GM12875 (cell line): ENCODE measurements at regions not wholly inside any gene's neighbourhood (a gene's known extent, or its start where the extent isn't known, plus 50 kb on each side); places are given as distances from the start of the nearest gene placed in this dataset.
"Not testable (repeated sequence)": the region's sequence is repeated elsewhere in the genome, so short reads cannot be mapped to it uniquely, and the experiment has no call there.

Experiments used
- H3K4me3 ChIP-seq: one replicate; pipeline ENCODE4 v1.5.1; 2011; ENCODE audit warnings: low read depth, low read length, control low read depth
- TF ChIP-seq, protein P1 (sequence below): IDR thresholded peaks from 2 replicates; pipeline ENCODE4 v1.5.1; 2011; ENCODE audit warnings: low read depth, mild to moderate bottlenecking, control low read depth, inconsistent platforms, low read length, moderate library complexity, borderline replicate concordance; ENCODE audit not compliant: insufficient read depth

DNA sequence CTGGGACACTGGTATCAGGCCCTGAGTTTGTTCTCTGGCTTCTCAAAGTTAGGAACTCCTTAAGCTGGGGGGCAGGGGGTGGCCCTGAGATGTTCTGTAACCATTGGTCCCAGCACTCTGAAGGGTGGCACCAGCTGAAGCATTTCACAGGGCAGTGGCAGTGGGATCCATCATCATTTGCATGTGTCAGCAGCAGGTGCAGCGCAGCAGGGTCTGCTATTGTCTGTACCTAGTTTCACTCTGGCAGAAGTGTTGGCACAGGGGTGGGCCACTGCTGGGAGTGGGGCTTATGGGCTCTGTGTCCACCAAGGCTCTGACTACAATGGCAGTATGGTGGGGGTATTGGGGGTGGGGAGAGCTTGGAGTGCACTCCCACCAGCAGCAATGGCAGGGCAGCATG lies 460.4 kb upstream of the ZNF804A start:
- no peak overlapping the region for H3K4me3 ChIP-seq
- TF ChIP-seq, protein P1, sequence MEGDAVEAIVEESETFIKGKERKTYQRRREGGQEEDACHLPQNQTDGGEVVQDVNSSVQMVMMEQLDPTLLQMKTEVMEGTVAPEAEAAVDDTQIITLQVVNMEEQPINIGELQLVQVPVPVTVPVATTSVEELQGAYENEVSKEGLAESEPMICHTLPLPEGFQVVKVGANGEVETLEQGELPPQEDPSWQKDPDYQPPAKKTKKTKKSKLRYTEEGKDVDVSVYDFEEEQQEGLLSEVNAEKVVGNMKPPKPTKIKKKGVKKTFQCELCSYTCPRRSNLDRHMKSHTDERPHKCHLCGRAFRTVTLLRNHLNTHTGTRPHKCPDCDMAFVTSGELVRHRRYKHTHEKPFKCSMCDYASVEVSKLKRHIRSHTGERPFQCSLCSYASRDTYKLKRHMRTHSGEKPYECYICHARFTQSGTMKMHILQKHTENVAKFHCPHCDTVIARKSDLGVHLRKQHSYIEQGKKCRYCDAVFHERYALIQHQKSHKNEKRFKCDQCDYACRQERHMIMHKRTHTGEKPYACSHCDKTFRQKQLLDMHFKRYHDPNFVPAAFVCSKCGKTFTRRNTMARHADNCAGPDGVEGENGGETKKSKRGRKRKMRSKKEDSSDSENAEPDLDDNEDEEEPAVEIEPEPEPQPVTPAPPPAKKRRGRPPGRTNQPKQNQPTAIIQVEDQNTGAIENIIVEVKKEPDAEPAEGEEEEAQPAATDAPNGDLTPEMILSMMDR, result no peak

DNA sequence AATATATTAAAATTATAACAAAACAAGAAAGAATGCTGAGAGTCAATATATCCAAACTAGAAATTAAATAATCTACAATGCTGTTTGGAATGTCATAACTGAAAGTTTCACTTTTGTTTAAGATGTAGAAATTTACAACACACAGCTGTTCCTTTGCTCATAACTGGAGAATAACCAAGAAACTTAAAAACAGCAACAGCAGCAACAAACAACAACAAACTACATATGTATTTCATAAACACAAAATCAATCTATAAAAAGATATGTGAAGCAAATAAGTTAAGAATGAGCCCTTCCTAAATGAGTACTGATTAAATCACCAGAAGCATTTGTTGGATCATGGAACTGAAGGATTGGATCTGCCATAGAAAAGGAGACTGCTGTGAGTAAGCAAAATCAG lies 456.5 kb upstream of the ZNF804A start:
- no peak overlapping the region for H3K4me3 ChIP-seq
- TF ChIP-seq, protein P1, result no peak

DNA sequence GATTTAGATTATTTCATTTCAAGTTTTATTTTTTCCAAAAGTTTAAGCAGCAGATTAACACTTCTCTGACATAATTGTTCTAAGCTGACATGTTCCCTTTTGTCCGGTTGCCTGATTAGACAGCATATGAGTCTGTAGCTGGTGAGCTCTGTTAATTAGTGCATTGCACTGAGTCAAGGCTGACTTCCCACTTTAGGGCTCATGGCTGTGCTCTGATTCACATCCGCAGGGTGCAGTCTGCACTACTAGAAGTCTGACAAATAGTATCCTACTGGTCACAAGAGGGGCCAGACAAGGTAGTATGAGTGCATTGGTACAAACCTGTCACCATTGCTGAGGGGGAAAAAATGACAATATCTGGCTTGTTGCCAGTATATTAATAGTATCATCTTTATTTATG lies 443.9 kb upstream of the ZNF804A start:
- TF ChIP-seq, protein P1, result no peak

DNA sequence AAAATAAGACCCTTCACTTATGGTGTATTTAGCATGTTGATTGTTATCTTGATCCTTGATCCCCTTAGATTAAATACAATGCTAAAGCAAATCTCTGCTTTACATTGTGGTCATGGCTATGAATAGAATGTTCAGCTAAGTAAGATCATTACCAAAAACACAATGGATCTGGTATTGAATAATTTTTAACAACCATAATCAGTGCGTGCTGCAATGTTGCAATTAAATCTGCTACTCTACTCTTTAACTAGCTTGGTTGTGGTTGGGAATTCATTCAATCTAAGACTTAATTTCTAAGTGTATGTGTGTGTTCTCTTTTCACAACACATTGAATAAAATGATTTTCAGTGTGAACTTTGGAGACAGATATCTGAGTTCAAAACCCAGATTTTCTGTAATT lies 442.5 kb upstream of the ZNF804A start:
- H3K4me3 ChIP-seq, result no peak overlapping the region
- TF ChIP-seq, protein P1, result no peak

More for the DNA sequence above, 443.9 kb upstream of the ZNF804A start:
- no peak overlapping the region for H3K4me3 ChIP-seq

DNA sequence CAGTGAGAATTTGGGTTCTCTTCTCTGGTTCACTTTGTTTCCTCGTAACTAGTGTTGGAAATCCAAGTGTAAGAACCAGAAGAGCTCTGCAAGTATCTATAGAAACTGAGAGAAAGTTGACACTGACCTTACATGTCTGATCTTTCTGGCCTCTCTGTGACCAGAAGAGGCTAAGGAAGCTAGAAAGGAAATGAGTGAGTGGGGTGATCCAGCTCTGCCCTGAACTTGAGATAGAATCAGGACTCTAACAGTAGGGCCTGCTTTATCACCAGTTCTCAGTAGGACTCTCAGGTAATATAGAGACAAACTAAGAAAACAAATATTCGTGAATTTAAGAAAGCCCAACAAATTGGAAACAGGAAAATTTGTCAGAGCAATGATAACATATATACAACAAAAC lies 441.2 kb upstream of the ZNF804A start:
- no peak overlapping the region for H3K4me3 ChIP-seq
- TF ChIP-seq, protein P1, result no peak

DNA sequence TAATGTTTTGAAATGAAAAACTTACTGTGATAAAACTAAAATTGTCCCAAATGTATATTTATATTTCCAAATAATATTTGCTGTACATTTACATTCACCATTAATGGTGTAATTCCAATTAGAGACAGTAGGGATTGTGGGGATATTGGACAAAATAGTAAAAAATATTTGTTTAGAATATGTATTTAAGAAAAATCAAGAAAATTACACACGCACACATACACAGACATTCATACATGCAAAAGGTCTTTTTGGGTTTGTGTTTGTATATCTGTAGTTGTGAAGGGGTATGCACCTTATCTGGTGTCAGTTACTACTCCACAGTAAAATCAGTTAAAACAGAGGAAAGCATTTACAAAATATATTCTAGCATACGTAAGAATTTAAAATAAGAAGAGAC lies 435.9 kb upstream of the ZNF804A start:
- no peak overlapping the region for H3K4me3 ChIP-seq
- TF ChIP-seq, protein P1, result no peak

DNA sequence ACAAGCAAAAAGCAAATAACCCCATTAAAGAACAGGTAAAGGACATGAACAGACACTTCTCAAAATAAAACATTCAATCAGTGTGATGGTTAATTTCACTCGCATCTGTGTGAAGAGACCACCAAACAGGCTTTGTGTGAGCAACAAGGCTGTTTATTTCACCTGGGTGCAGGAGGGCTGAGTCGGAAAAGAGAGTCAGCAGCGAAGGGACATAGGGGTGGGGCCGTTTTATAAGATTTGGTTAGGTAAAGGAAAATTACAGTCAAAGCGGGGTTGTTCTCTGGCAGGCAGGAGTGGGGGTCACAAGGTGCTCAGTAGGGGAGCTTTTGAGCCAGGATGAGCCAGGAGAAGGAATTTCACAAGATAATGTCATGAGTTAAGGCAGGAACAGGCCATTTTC lies 429.5 kb upstream of the ZNF804A start:
- H3K4me3 ChIP-seq, result not testable (repeated sequence)

DNA sequence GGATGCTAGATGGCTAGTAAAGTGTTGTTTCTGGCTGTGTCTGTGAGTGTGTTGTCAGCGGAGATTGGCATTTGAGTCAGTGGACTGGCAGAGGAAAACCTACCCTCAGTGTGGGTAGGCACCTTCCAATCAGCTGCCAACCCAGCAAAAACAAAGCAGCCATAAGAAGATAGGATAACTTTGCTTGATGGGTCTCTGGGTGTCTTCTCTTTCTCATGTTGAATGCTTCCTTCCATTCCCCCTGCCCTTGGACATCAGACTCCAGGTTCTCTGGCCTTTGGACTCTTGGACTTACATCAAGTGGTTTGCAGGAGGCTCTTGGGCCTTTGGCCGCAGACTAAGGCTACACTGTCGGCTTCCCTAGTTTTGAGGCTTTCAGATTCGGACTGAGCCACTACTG lies 429.0 kb upstream of the ZNF804A start:
- TF ChIP-seq, protein P1, result no peak
- H3K4me3 ChIP-seq, result no peak overlapping the region
